Neural crest cell (in vitro differentiated cells): ENCODE measurements at regions not wholly inside any gene's neighbourhood (a gene's known extent, or its start where the extent isn't known, plus 50 kb on each side); places are given as distances from the start of the nearest gene placed in this dataset.
A peak's percentile ranks its signal among the peaks of the same experiment; 100 is the strongest.

ENCODE experiments used
- DNase-seq: peaks from one replicate; pipeline ENCODE4 v3.0.0; 2021; ENCODE audit warnings: low read depth, mixed read lengths, low spot score
- H3K27ac Mint-ChIP-seq: one replicate; pipeline ENCODE4 v1.8.0; 2021; ENCODE audit warnings: mild to moderate bottlenecking, mixed read lengths; ENCODE audit not compliant: unreplicated experiment
- H3K27me3 Mint-ChIP-seq: 2 replicates; pipeline ENCODE4 v1.8.0; 2021; ENCODE audit warnings: low read depth, mild to moderate bottlenecking, mixed read lengths
- H3K36me3 Mint-ChIP-seq: 2 replicates; pipeline ENCODE4 v1.8.0; 2021; ENCODE audit warnings: low read depth, mild to moderate bottlenecking, mixed read lengths
- H3K4me1 Mint-ChIP-seq: 2 replicates; pipeline ENCODE4 v1.8.0; 2021; ENCODE audit warnings: mixed read lengths
- H3K4me3 Mint-ChIP-seq: one replicate; pipeline ENCODE4 v1.8.0; 2021; ENCODE audit warnings: mild to moderate bottlenecking, mixed read lengths
- H3K9me3 Mint-ChIP-seq: 2 replicates; pipeline ENCODE4 v1.8.0; 2021; ENCODE audit warnings: mixed read lengths
- TF ChIP-seq, protein P1 (sequence below): fragments of 200-600 bp; sonication (generic); conservative IDR thresholded peaks from 2 replicates; pipeline ENCODE4 v1.5.0; 2021; ENCODE audit warnings: antibody characterized with exemption, mild to moderate bottlenecking

DNA sequence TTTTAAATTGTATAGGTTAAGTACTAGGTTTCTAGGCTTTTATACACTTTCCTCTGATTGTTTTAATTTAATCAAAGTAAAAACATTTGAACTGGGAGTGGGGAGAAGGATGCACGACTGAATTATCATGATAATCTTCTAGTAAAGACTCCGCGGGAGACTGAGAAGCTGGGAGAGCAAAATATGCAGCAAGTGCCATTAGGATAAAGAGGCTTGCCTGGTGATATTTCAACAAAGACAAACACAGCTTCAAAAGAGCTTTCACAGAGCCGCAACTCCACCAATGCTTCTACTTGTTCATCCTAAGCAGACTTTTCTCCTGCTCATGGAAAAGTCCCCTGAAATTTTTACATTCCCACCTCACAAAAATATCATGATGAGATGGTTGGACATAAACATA lies 239.0 kb upstream of the PTBP2 start:
- no peak overlapping the region for H3K4me3 Mint-ChIP-seq
- peaks cover 41% of the 10 kb centered on the region for H3K4me1 Mint-ChIP-seq
- no peak for DNase-seq
- peak overlapping the region; percentile 75 for H3K27ac Mint-ChIP-seq
- H3K27me3 Mint-ChIP-seq = no peaks in the 10 kb centered on the region
- no peaks in the 10 kb centered on the region for H3K36me3 Mint-ChIP-seq
- H3K9me3 Mint-ChIP-seq = peaks cover 3% of the 10 kb centered on the region
- TF ChIP-seq, protein P1, sequence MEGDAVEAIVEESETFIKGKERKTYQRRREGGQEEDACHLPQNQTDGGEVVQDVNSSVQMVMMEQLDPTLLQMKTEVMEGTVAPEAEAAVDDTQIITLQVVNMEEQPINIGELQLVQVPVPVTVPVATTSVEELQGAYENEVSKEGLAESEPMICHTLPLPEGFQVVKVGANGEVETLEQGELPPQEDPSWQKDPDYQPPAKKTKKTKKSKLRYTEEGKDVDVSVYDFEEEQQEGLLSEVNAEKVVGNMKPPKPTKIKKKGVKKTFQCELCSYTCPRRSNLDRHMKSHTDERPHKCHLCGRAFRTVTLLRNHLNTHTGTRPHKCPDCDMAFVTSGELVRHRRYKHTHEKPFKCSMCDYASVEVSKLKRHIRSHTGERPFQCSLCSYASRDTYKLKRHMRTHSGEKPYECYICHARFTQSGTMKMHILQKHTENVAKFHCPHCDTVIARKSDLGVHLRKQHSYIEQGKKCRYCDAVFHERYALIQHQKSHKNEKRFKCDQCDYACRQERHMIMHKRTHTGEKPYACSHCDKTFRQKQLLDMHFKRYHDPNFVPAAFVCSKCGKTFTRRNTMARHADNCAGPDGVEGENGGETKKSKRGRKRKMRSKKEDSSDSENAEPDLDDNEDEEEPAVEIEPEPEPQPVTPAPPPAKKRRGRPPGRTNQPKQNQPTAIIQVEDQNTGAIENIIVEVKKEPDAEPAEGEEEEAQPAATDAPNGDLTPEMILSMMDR = no peak

DNA sequence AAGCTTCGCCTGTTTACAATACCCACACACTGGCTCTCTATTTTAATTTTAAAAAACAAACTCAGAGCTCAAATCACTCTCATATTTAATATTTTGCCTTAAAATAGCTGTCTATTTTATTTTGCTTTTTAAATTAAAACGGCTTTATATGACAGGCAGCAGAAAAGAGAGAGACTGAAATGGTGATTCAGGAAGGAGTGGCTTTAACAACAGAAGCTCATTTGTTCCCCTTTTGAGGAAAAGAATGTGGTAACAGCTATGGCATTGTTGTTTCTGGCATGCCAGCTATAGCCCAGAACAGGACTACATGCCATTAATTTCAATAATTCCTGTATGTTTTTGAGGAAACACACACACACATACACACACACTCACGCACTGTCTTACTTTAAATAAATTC lies 234.2 kb upstream of the PTBP2 start:
- Mint-ChIP-seq H3K4me1 (peaks cover 41% of the 10 kb centered on the region), H3K27ac (no peak overlapping the region), H3K9me3 (no peaks in the 10 kb centered on the region), H3K4me3 (no peak overlapping the region), H3K36me3 (no peaks in the 10 kb centered on the region), H3K27me3 (no peaks in the 10 kb centered on the region)
- TF ChIP-seq, protein P1 = no peak
- no peak for DNase-seq

DNA sequence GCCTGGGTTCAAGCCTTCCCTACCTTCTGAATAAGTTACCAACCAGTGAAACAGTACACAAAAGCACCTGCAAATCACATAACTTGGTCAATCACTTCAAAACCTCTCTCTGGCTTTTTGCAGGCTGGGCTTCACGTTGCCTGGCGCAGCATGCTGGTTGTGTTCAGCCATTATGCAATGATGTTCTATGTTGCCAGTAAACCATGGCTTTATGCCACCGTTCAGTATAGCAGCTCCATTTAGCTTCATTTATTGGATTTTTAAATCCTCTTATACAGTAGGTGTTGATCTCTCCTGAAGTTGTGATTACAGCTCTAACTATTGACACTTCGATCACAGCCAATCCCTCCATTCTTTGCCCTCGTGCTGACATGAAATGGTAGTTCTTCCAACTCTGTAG lies 233.6 kb upstream of the PTBP2 start:
- Mint-ChIP-seq H3K36me3 (no peaks in the 10 kb centered on the region), H3K27ac (no peak overlapping the region)
- no peak for DNase-seq

DNA sequence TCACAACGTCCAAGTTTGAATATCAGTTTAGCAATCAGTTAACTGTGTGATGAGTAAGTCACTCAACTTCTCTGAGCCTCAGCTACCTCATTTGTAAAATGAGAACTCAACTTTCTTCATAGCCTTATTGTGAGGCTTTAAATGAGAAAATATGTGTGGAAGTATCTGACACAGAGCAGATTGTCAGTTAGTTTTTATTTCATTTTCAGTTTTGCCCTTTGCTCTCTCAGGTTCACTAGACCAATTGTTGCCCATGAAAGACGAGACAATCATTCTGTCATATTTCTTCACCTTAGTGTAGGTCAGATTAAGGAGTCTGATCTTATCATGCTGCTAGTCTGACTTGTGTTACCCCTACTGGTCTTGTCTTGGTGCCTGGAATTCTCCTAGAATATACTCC lies 232.8 kb upstream of the PTBP2 start:
- no peaks in the 10 kb centered on the region for H3K9me3 Mint-ChIP-seq
- no peak overlapping the region for H3K4me3 Mint-ChIP-seq
- H3K4me1 Mint-ChIP-seq = peaks cover 39% of the 10 kb centered on the region
- TF ChIP-seq, protein P1 = no peak
- DNase-seq = no peak
- no peak overlapping the region for H3K27ac Mint-ChIP-seq
- H3K36me3 Mint-ChIP-seq = no peaks in the 10 kb centered on the region
- H3K27me3 Mint-ChIP-seq = no peaks in the 10 kb centered on the region

More for the DNA sequence above, 233.6 kb upstream of the PTBP2 start:
- H3K27me3 Mint-ChIP-seq = no peaks in the 10 kb centered on the region
- H3K9me3 Mint-ChIP-seq = no peaks in the 10 kb centered on the region
- no peak overlapping the region for H3K4me3 Mint-ChIP-seq
- TF ChIP-seq, protein P1 = no peak
- H3K4me1 Mint-ChIP-seq = peaks cover 39% of the 10 kb centered on the region

DNA sequence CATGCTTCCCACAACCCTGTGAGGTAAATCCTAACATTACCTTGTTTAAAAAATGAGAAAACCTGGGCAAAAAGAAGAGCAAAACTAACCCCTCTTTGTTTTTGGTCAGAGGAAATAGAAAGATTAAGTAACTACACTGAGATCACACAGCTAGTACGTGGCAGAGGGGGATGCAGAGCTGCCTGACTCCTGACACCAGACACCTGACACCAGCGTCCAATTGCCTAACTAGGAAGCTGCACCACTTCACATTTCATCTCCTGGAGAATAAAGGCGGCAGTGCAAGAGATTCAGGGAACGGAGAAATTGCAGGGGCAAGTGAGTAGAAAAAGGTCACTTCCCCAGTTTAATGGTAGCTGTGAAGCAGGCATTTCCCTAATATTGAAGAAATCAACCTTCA lies 229.3 kb upstream of the PTBP2 start:
- Mint-ChIP-seq H3K27ac (no peak overlapping the region), H3K36me3 (no peaks in the 10 kb centered on the region), H3K27me3 (no peaks in the 10 kb centered on the region), H3K4me3 (no peak overlapping the region), H3K9me3 (peaks cover 10% of the 10 kb centered on the region), H3K4me1 (peaks cover 22% of the 10 kb centered on the region)
- DNase-seq = no peak
- TF ChIP-seq, protein P1 = no peak
